Epithelial cell of proximal tubule (primary cell): ENCODE measurements at regions not wholly inside any gene's neighbourhood (a gene's known extent, or its start where the extent isn't known, plus 50 kb on each side); places are given as distances from the start of the nearest gene placed in this dataset.

Source experiments
- DNase-seq: peaks from one replicate; pipeline ENCODE4 v3.0.0-alpha.2; 2011; ENCODE audit warnings: low read depth
- H3K4me3 ChIP-seq: 2 replicates; pipeline ENCODE4 v1.5.1; 2011; ENCODE audit warnings: low read depth, mild to moderate bottlenecking, low read length
- CTCF ChIP-seq: conservative IDR thresholded peaks from 2 replicates; pipeline ENCODE4 v1.5.1; 2012; ENCODE audit warnings: low read depth, mild to moderate bottlenecking, low read length

GRCh38 chr1:216814576-216815259 is 91.5 kb upstream of the ESRRG start:
- DNase-seq = no peak
- H3K4me3 ChIP-seq = no peak overlapping the region
- no peak for TF ChIP-seq CTCF

GRCh38 chr1:216812966-216813365 is 89.7 kb upstream of the ESRRG start:
- H3K4me3 ChIP-seq = no peak overlapping the region
- DNase-seq = peak; percentile 78
- TF ChIP-seq CTCF = no peak

GRCh38 chr1:216809649-216810048 is 86.4 kb upstream of the ESRRG start:
- no peak for DNase-seq
- TF ChIP-seq CTCF = no peak
- no peak overlapping the region for H3K4me3 ChIP-seq

GRCh38 chr1:216807696-216808095 is 84.5 kb upstream of the ESRRG start:
- H3K4me3 ChIP-seq = no peak overlapping the region
- no peak for DNase-seq
- no peak for TF ChIP-seq CTCF

GRCh38 chr1:216805953-216806352 is 82.7 kb upstream of the ESRRG start:
- no peak overlapping the region for H3K4me3 ChIP-seq
- no peak for TF ChIP-seq CTCF
- no peak for DNase-seq

- DNase-seq = no peak
- H3K4me3 ChIP-seq = no peak overlapping the region
- TF ChIP-seq CTCF = no peak
These were observed 82.0 kb upstream of the ESRRG start for GRCh38 chr1:216805233-216805632.

- H3K4me3 ChIP-seq = no peak overlapping the region
These were observed 80.9 kb upstream of the ESRRG start for GRCh38 chr1:216804111-216804510.

More at GRCh38 chr1:216804111-216804510, 80.9 kb upstream of the ESRRG start:
- no peak for DNase-seq
- TF ChIP-seq CTCF = no peak
